ENCODE measurements at regions not wholly inside any gene's neighbourhood (a gene's known extent, or its start where the extent isn't known, plus 50 kb on each side); places are given as distances from the start of the nearest gene placed in this dataset.

GRCh38 chr5:61618577-61618976 is 286.5 kb downstream of the ZSWIM6 start:
- ChIA-PET CTCF (no interaction called here), POLR2A (no interaction called here)
- dilution Hi-C loops (cut with MboI; ENCODE audit: extremely low pct_ligation_motif_present, low sequenced_read_pairs), result no loop called here
- Histone ChIP-seq H3K79me2 (ENCODE audit: control insufficient read depth, insufficient read depth, low read length) (no peaks in the 10 kb centered on the region), H3K9me1 (replicated peaks; ENCODE audit: control insufficient read depth, extremely low read depth, insufficient read depth, low read length) (no peaks in the 10 kb centered on the region), H3K27me3 (ENCODE audit: control insufficient read depth in 2 of 2, insufficient read depth in 2 of 2, low read length in 2 of 2) (peaks cover 1 to 7% of the 10 kb centered on the region in 2 experiments), H3K27ac (ENCODE audit: insufficient read depth, low read depth, low read length) (no peak overlapping the region), H3K4me1 (ENCODE audit: control insufficient read depth, extremely low read depth, insufficient read depth, low read length) (no peaks in the 10 kb centered on the region), H3K4me2 (ENCODE audit: insufficient read depth, low read length) (no peak overlapping the region), H3K36me3 (ENCODE audit: control insufficient read depth in 2 of 2, extremely low read depth in 1 of 2, insufficient read depth in 2 of 2, low read length in 2 of 2) (no peaks in the 10 kb centered on the region), H2AFZ (ENCODE audit: low read depth, low read length) (no peak overlapping the region), H4K20me1 (replicated peaks; ENCODE audit: control insufficient read depth, extremely low read depth, insufficient read depth, low read length) (no peaks in the 10 kb centered on the region), H3K9ac (replicated peaks; ENCODE audit: extremely low read depth, insufficient read depth, low read length) (no peak overlapping the region), H3K4me3 (replicated peaks in 1 of 3; ENCODE audit: insufficient read depth in 1 of 3, low read depth in 1 of 3, low read length in 3 of 3) (no peak overlapping the region), H3K9me3 (replicated peaks; ENCODE audit: control insufficient read depth, insufficient read depth, low read length) (no peaks in the 10 kb centered on the region)
- intact Hi-C loops (cut with micrococcal nuclease), result no loop called here
- FAIRE-seq, result no peak
- TF ChIP-seq POLR2A (IDR thresholded peaks at IDR 0.05; ENCODE audit: low read depth, low read length) (no peak), POLR2AphosphoS5 (IDR thresholded peaks at IDR 0.05; ENCODE audit: insufficient read depth, low read depth, low read length) (no peak), EZH2 (IDR thresholded peaks at IDR 0.05; ENCODE audit: borderline replicate concordance, low read depth, low read length, severe bottlenecking) (no peak), MYC (IDR thresholded peaks at IDR 0.05; ENCODE audit: low read depth, low read length) (no peak), FOS (IDR thresholded peaks at IDR 0.05; ENCODE audit: borderline replicate concordance, insufficient read depth, low read length) (no peak), JUN (IDR thresholded peaks at IDR 0.05; ENCODE audit: borderline replicate concordance, insufficient read depth, insufficient read length, low read depth) (no peak), GATA2 (IDR thresholded peaks at IDR 0.05; ENCODE audit: insufficient read depth, insufficient read length, low read depth, low read length) (no peak), CTCF (IDR thresholded peaks at IDR 0.05; ENCODE audit: extremely low read depth in 1 of 2, insufficient read depth in 1 of 2, low read depth in 1 of 2, low read length in 2 of 2) (no peak), MAX (IDR thresholded peaks at IDR 0.05; ENCODE audit: insufficient read depth, insufficient read length) (no peak)
- no TSS peak for BruUV-seq (replicated peaks)
- DNase-seq (ENCODE audit: low read depth, low spot score), result no peak
